Liver (tissue), 8 donors: ENCODE measurements at regions not wholly inside any gene's neighbourhood (a gene's known extent, or its start where the extent isn't known, plus 50 kb on each side); places are given as distances from the start of the nearest gene placed in this dataset.

Experiments used
- DNase-seq: peaks from one replicate; pipeline ENCODE4 v3.0.0-alpha.2; 2017; ENCODE audit warnings: low spot score
- H3K27ac ChIP-seq, 2 donors: one replicate each; pipeline ENCODE4 v1.7.0; 2013; ENCODE audit warnings: inconsistent platforms in 2 of 2, low read length in 2 of 2, control low read depth in 1 of 2, low read depth in 1 of 2, mild to moderate bottlenecking in 1 of 2
- H3K27me3 ChIP-seq, 4 donors: one replicate each; pipeline versions ENCODE4 v1.6.1 to v1.7.0; 2013; ENCODE audit warnings: low read length in 3 of 4, inconsistent platforms in 1 of 4, mild to moderate bottlenecking in 1 of 4, moderate library complexity in 1 of 4; ENCODE audit not compliant: control insufficient read depth in 4 of 4, insufficient read depth in 4 of 4
- H3K36me3 ChIP-seq, 4 donors: one replicate each; pipeline versions ENCODE4 v1.6.1 to v1.7.0; 2013; ENCODE audit warnings: low read length in 3 of 4, mild to moderate bottlenecking in 3 of 4, low read depth in 1 of 4, moderate library complexity in 1 of 4; ENCODE audit not compliant: control insufficient read depth in 4 of 4, insufficient read depth in 3 of 4
- H3K4me1 ChIP-seq, 4 donors: one replicate each; pipeline versions ENCODE4 v1.6.1 to v1.7.0; 2013; ENCODE audit warnings: low read length in 3 of 4, mild to moderate bottlenecking in 3 of 4, moderate library complexity in 1 of 4; ENCODE audit not compliant: control insufficient read depth in 4 of 4, insufficient read depth in 4 of 4
- H3K4me3 ChIP-seq, 3 donors: one replicate each; pipeline versions ENCODE4 v1.6.1 to v1.7.0; 2013; ENCODE audit warnings: low read length in 3 of 3, control low read depth in 1 of 3, low read depth in 1 of 3, mild to moderate bottlenecking in 1 of 3
- H3K9ac ChIP-seq, 2 donors: one replicate each; pipeline ENCODE4 v1.7.0; 2013; ENCODE audit warnings: low read length in 2 of 2, mild to moderate bottlenecking in 2 of 2, moderate library complexity in 2 of 2, control low read depth in 1 of 2, low read depth in 1 of 2
- H3K9me3 ChIP-seq, 4 donors: one replicate each; pipeline versions ENCODE4 v1.6.1 to v1.7.0; 2013; ENCODE audit warnings: low read length in 3 of 4; ENCODE audit not compliant: control insufficient read depth in 4 of 4
- CTCF ChIP-seq: fragments of 150-350 bp; IDR thresholded peaks from 2 replicates; pipeline ENCODE4 v1.5.1; 2017; ENCODE audit warnings: improper control_type of control experiment, low read depth, low read length; ENCODE audit not compliant: missing input control
- EGR1 ChIP-seq, 2 donors: IDR thresholded peaks; 2 replicates each; pipeline ENCODE4 v1.6.1; 2016 to 2018; ENCODE audit warnings: antibody characterized with exemption in 2 of 2, low read depth in 2 of 2
- FOXA1 ChIP-seq: IDR thresholded peaks from 2 replicates; pipeline ENCODE4 v1.6.1; 2016; ENCODE audit warnings: antibody characterized with exemption
- FOXA2 ChIP-seq: IDR thresholded peaks from 2 replicates; pipeline ENCODE4 v1.6.1; 2016; ENCODE audit warnings: antibody characterized with exemption
- HNF4A ChIP-seq, 2 donors: conservative IDR thresholded peaks; 2 replicates each; pipeline ENCODE4 v1.6.1; 2016; ENCODE audit warnings: antibody characterized with exemption in 2 of 2, mild to moderate bottlenecking in 2 of 2
- HNF4G ChIP-seq: IDR thresholded peaks from 2 replicates; pipeline ENCODE4 v1.6.1; 2016; ENCODE audit warnings: antibody characterized with exemption
- JUND ChIP-seq, 2 donors: IDR thresholded peaks; 2 replicates each; pipeline ENCODE4 v1.6.1; 2016; ENCODE audit warnings: antibody characterized with exemption in 2 of 2
- RAD21 ChIP-seq, 2 donors: IDR thresholded peaks; 2 replicates each; pipeline ENCODE4 v1.6.1; 2016; ENCODE audit warnings: antibody characterized with exemption in 2 of 2, mild to moderate bottlenecking in 2 of 2
- RXRA ChIP-seq, 2 donors: IDR thresholded peaks; 2 replicates each; pipeline ENCODE4 v1.6.1; 2017 to 2018; ENCODE audit warnings: antibody characterized with exemption in 2 of 2, mild to moderate bottlenecking in 1 of 2
- TAF1 ChIP-seq: conservative IDR thresholded peaks from 2 replicates; pipeline ENCODE4 v1.6.1; 2016; ENCODE audit warnings: antibody characterized with exemption, mild to moderate bottlenecking
- YY1 ChIP-seq: IDR thresholded peaks from 2 replicates; pipeline ENCODE4 v1.6.1; 2016; ENCODE audit warnings: antibody characterized with exemption, mild to moderate bottlenecking
- ZBTB33 ChIP-seq: IDR thresholded peaks from 2 replicates; pipeline ENCODE4 v1.6.1; 2016; ENCODE audit warnings: antibody characterized with exemption
- WGBS: extraction: QIAGEN DNeasy Blood & Tissue Kit; methylation state at CpG from one replicate; pipeline ENCODE4 v1.1.7; 2013; 5-methylcytosine and 5-hydroxymethylcytosine counted together
- TF ChIP-seq, protein P1 (sequence below): IDR thresholded peaks from 2 replicates; pipeline ENCODE4 v1.6.1; 2016; ENCODE audit warnings: antibody characterized with exemption
- TF ChIP-seq, protein P2 (sequence below): IDR thresholded peaks from 2 replicates; pipeline ENCODE4 v1.6.1; 2016; ENCODE audit warnings: antibody characterized with exemption
- donor health status: healthy.
- donor health status: healthy.
- donor health status: healthy.
- donor health status: healthy.
- donor health status: healthy.

GRCh38 chr18:45560870-45561269 lies 54.4 kb upstream of the SLC14A2 start (continued):
- no peak for TF ChIP-seq CTCF
- no peak for TF ChIP-seq HNF4G

GRCh38 chr18:45562567-45563479 lies 52.5 kb upstream of the SLC14A2 start:
- WGBS = 80% methylated on average over 11 of the region's 11 CpGs
- H3K27ac ChIP-seq = no peak overlapping the region
- TF ChIP-seq YY1 = no peak
- no peak for TF ChIP-seq EGR1 (IDR thresholded peaks at IDR 0.05; ENCODE audit: low read depth in 2 of 2)
- TF ChIP-seq FOXA2 = no peak
- no peak for TF ChIP-seq RXRA (IDR thresholded peaks at IDR 0.05)
- TF ChIP-seq HNF4G = no peak
- no peak overlapping the region for H3K9ac ChIP-seq
- H3K4me3 ChIP-seq = no peak overlapping the region
- H3K36me3 ChIP-seq = no peaks in the 10 kb centered on the region
- H3K4me1 ChIP-seq = no peaks in the 10 kb centered on the region
- H3K9me3 ChIP-seq = no peaks in the 10 kb centered on the region
- no peaks in the 10 kb centered on the region for H3K27me3 ChIP-seq
- no peak for DNase-seq

DNA sequence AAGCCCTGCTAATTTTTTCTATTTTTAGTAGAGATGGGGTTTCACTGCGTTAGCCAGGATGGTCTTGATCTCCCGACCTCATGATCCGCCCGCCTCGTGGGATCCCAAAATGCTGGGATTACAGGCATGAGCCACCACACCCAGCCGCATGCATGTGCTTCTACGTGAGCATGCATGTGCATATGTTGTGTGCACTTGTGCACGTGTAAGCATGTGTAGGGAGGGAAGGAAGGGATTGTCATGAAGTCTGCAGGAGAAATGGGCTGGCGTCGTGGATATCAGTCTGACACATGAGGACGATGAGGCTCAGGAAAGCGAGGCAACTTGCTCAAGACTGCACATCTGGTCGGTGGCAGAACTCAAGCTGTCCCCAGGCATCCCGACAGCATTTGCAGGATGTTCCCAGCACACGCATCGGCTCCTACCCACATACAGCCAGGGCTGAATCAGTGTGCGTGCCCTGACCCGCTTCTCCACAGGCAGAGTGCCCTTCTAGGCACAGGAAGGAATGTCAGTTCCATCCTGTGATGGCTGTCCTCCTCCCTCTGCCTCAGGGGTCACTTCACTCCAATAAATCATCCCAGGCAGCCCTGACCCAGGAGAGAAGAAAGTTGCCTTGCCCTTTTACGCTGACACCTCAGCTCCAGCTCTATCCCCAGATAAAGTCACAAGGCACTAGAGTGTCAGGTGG lies 49.9 kb upstream of the SLC14A2 start:
- Histone ChIP-seq H3K27ac (no peak overlapping the region), H3K27me3 (peaks cover 0 to 2% (median 0%) of the 10 kb centered on the region in 4 donors), H3K9ac (no peak overlapping the region), H3K9me3 (no peaks in the 10 kb centered on the region), H3K4me1 (no peaks in the 10 kb centered on the region), H3K4me3 (no peak overlapping the region), H3K36me3 (no peaks in the 10 kb centered on the region)
- TF ChIP-seq, protein P1, sequence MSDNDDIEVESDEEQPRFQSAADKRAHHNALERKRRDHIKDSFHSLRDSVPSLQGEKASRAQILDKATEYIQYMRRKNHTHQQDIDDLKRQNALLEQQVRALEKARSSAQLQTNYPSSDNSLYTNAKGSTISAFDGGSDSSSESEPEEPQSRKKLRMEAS = no peak
- no peak for TF ChIP-seq FOXA2
- no peak for TF ChIP-seq JUND (IDR thresholded peaks at IDR 0.05)
- TF ChIP-seq ZBTB33 = no peak
- no peak for TF ChIP-seq HNF4G
- TF ChIP-seq, protein P2, sequence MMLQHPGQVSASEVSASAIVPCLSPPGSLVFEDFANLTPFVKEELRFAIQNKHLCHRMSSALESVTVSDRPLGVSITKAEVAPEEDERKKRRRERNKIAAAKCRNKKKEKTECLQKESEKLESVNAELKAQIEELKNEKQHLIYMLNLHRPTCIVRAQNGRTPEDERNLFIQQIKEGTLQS = no peak
- no peak for TF ChIP-seq TAF1
- no peak for TF ChIP-seq HNF4A (conservative IDR thresholded peaks at IDR 0.05)
- no peak for TF ChIP-seq FOXA1
- no peak for TF ChIP-seq RAD21 (IDR thresholded peaks at IDR 0.05)
- 83% methylated on average over 19 of the region's 19 CpGs for WGBS
- DNase-seq = no peak
